T-cell (primary cell): ENCODE measurements at regions not wholly inside any gene's neighbourhood (a gene's known extent, or its start where the extent isn't known, plus 50 kb on each side); places are given as distances from the start of the nearest gene placed in this dataset.
A peak's percentile ranks its signal among the peaks of the same experiment; 100 is the strongest.

Experiments used
- ATAC-seq, 4 experiments: fragments of 200-7000 bp in 3 of 4; fragments of 150-1000 bp in 1 of 4; cut with Tn5 transposase; replicated peaks in 1 of 4; 1 replicate in 3 of 4; 2 replicates in 1 of 4; pipeline ENCODE4 v1.10.0; 2021; ENCODE audit warnings: moderate library complexity in 3 of 4, mild to moderate bottlenecking in 2 of 4, moderate number of reproducible peaks in 1 of 4
- CTCF ChIA-PET, 2 donors: fragments of 300-600 bp; sonication (Branson Sonifier 250); formaldehyde crosslinking; loops; one replicate each; lab custom pipeline; 2022; ENCODE audit warnings: antibody characterized with exemption in 2 of 2; lab: Charles Lee
- POLR2A ChIA-PET, 2 donors: fragments of 300-600 bp; sonication (Branson Sonifier 250); formaldehyde crosslinking; loops; one replicate each; lab custom pipeline; 2022; ENCODE audit warnings: antibody characterized with exemption in 2 of 2; lab: Charles Lee
- DNase-seq, 35 experiments: peaks; one replicate each; pipeline versions ENCODE4 v3.0.0 to v3.0.0-alpha.2; 2013 to 2023
- H3K27ac ChIP-seq: one replicate; pipeline ENCODE4 v1.5.1; 2013; ENCODE audit warnings: low read length
- H3K27me3 ChIP-seq, 2 experiments: replicated peaks in 1 of 2; 1 replicate in 1 of 2; 2 replicates in 1 of 2; pipeline versions ENCODE4 v1.6.1 to v1.7.0; 2013; ENCODE audit warnings: low read length in 1 of 2, mixed read lengths in 1 of 2; ENCODE audit not compliant: control insufficient read depth in 2 of 2, insufficient read depth in 2 of 2; ENCODE audit errors: extremely low read depth in 1 of 2
- H3K36me3 ChIP-seq, 2 donors: 1 replicate in 1 of 2; 2 replicates in 1 of 2; pipeline versions ENCODE4 v1.6.1 to v1.7.0; 2013; ENCODE audit warnings: low read length in 1 of 2; ENCODE audit not compliant: control insufficient read depth in 2 of 2, insufficient read depth in 1 of 2; ENCODE audit errors: extremely low read depth in 1 of 2
- H3K4me1 ChIP-seq, 2 experiments: 1 replicate in 1 of 2; 2 replicates in 1 of 2; pipeline versions ENCODE4 v1.6.1 to v1.7.0; 2013; ENCODE audit warnings: low read length in 2 of 2, mixed read lengths in 1 of 2; ENCODE audit not compliant: insufficient read depth in 2 of 2, control insufficient read depth in 1 of 2; ENCODE audit errors: extremely low read depth in 1 of 2
- H3K4me3 ChIP-seq, 2 donors: 1 replicate in 1 of 2; 2 replicates in 1 of 2; pipeline versions ENCODE4 v1.5.1 to v1.7.0; 2013; ENCODE audit warnings: mild to moderate bottlenecking in 2 of 2, low read length in 1 of 2, moderate library complexity in 1 of 2; ENCODE audit not compliant: control insufficient read depth in 1 of 2; ENCODE audit errors: extremely low read depth in 1 of 2
- H3K9me3 ChIP-seq: 2 replicates; pipeline ENCODE4 v1.7.0; 2013
- H3K27ac Mint-ChIP-seq, 2 donors: one replicate each; pipeline ENCODE4 v1.8.0; 2020 to 2021; ENCODE audit warnings: mild to moderate bottlenecking in 2 of 2, mixed read lengths in 2 of 2
- H3K27me3 Mint-ChIP-seq, 2 donors: one replicate each; pipeline ENCODE4 v1.8.0; 2021 to 2022; ENCODE audit warnings: mixed read lengths in 2 of 2
- H3K36me3 Mint-ChIP-seq: one replicate; pipeline ENCODE4 v1.8.0; 2021; ENCODE audit warnings: mixed read lengths
- H3K4me1 Mint-ChIP-seq, 3 donors: one replicate each; pipeline ENCODE4 v1.8.0; 2020 to 2022; ENCODE audit warnings: mixed read lengths in 3 of 3, mild to moderate bottlenecking in 1 of 3
- H3K4me3 Mint-ChIP-seq, 3 donors: one replicate each; pipeline ENCODE4 v1.8.0; 2020 to 2022; ENCODE audit warnings: mild to moderate bottlenecking in 3 of 3, mixed read lengths in 3 of 3, moderate library complexity in 3 of 3
- H3K9me3 Mint-ChIP-seq, 3 donors: one replicate each; pipeline ENCODE4 v1.8.0; 2020 to 2022; ENCODE audit warnings: mixed read lengths in 3 of 3
- WGBS: methylation state at CpG from one replicate; pipeline ENCODE4 v1.1.5; 2013; ENCODE audit warnings: missing lambda C conversion rate; ENCODE audit not compliant: insufficient coverage; 5-methylcytosine and 5-hydroxymethylcytosine counted together

DNA sequence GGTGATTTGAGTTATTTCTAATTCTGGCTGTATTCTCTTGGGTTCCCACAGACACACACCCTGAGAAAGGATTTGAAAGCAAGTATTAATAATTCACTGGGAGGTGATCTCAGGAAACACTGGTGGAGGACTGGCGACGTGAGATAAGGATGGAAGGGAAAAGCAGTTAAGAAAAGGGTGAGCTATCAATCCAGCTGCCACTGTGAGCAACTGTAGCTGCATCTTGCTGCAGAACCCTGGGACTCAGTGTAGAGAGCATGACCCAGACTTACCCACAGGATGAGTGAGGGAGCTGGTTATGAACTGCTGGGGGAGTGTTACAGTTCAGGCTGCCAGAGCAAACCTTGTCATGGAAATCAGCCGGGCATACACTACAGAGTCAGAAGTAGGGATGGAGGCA lies 71.9 kb downstream of the RESF1 start:
- H3K9me3 Mint-ChIP-seq, result no peaks in the 10 kb centered on the region
- CTCF ChIA-PET, result interaction anchor here in 1 of 2 donors (0.5 kb wide), 1 partner anchor 10 kb away, joined by 3 read pairs; no protein-coding TSS in a partner anchor
- Histone ChIP-seq H3K4me3 (no peak overlapping the region), H3K9me3 (no peaks in the 10 kb centered on the region), H3K27ac (no peak overlapping the region), H3K36me3 (no peaks in the 10 kb centered on the region), H3K4me1 (peaks cover 8 to 9% of the 10 kb centered on the region in 2 experiments), H3K27me3 (no peaks in the 10 kb centered on the region)
- peak overlapping the region in 1 of 2 donors; percentile 21 for H3K27ac Mint-ChIP-seq
- 86% methylated on average over 2 of the region's 3 CpGs for WGBS
- peaks cover 9 to 21% (median 16%) of the 10 kb centered on the region in 3 donors for H3K4me1 Mint-ChIP-seq
- peaks cover 6% of the 10 kb centered on the region for H3K36me3 Mint-ChIP-seq
- DNase-seq (no peak), ATAC-seq (no peak)
- H3K4me3 Mint-ChIP-seq, result no peak overlapping the region
- no peaks in the 10 kb centered on the region for H3K27me3 Mint-ChIP-seq
- POLR2A ChIA-PET, result no interaction called here

DNA sequence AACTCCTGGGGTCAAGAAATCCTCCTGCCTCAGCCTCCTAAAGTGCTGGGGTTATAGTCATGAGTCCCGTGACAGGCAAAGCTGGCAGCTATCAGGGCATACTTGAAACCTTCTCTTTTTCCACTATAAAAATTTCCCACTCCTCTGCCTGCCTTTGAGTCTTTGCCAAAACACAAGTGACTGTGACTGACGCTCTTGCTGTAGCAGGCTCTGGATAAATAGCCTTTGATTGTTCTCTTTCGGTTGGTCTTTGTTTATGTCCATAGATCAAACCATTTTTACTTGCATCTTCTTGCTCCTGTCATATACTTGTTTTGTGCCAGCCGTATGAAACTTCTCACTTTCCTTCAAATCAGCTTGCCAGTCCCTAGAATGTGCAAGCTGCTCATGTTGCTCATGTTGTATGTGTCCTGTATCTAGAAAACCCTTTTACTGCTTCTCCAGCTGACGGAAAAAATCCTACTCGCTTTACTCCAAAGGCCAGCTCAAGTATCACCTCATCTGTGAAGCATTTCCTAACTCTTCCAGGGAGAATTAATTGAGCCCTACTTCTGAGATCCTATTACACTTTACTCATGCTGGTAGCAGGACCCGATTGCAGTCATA lies 73.1 kb downstream of the RESF1 start:
- Histone ChIP-seq H3K36me3 (no peaks in the 10 kb centered on the region), H3K27me3 (no peaks in the 10 kb centered on the region), H3K27ac (no peak overlapping the region), H3K4me1 (no peaks in the 10 kb centered on the region), H3K4me3 (no peak overlapping the region), H3K9me3 (no peaks in the 10 kb centered on the region)
- Mint-ChIP-seq H3K36me3 (peaks cover 11% of the 10 kb centered on the region), H3K27ac (no peak overlapping the region), H3K9me3 (no peaks in the 10 kb centered on the region), H3K4me1 (peaks cover 0 to 10% (median 7%) of the 10 kb centered on the region in 3 donors), H3K4me3 (no peak overlapping the region), H3K27me3 (no peaks in the 10 kb centered on the region)
- DNase-seq (no peak), ATAC-seq (no peak)
- ChIA-PET CTCF (interaction anchor here in 1 of 2 donors (0.7 kb wide), 1 partner anchor 269 kb away, joined by 3 read pairs; no protein-coding TSS in a partner anchor), POLR2A (no interaction called here)
- WGBS, result 93% methylated on average over 5 of the region's 7 CpGs

DNA sequence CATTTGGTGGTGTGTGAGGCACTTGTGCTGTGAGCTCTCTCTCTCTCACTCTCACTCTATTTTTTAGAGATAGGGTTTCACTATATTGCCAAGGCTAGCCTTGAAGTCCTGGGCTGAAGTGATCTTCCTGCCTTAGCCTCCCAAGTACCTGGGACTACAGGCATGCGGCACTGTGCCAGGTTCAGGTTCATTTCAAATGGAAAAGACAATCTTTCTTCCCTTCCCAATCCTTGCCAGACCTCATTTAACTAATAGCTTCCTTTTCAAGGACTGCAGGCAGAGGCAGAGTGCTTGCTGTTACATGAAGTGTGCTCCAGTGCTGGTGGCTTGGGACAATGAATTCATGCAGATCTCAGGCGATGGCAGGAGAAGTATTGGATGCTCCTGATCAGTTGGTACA lies 73.2 kb upstream of the BICD1 start:
- ATAC-seq, result no peak
- POLR2A ChIA-PET, result interaction anchor here in 1 of 2 donors (0.6 to 0.8 kb wide), 2 partner anchors 107 to 118 kb away, joined by 3 to 6 read pairs; no protein-coding TSS in a partner anchor

DNA sequence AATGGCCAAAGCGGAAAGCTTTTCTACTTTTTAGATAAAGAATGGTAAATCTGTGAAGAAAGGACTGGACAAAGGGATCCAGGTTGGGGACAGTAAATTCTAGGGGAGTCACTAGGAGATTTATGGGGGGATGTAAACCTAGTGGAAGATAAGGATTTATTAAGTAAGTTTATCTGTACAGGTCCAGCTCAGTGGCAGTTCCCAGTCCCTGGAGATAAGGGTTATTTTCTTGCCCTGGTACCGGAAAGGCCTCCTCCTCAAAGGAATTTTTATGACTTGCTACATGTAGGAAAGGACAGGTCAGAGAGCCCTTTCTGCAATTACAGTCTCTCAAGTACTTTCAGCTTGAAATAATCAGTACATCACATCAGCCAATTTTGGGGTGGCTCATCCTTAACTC lies 72.6 kb upstream of the BICD1 start:
- DNase-seq (no peak), ATAC-seq (no peak)
- Mint-ChIP-seq H3K9me3 (no peaks in the 10 kb centered on the region), H3K27me3 (no peaks in the 10 kb centered on the region), H3K27ac (no peak overlapping the region), H3K4me3 (no peak overlapping the region), H3K36me3 (peaks cover 11% of the 10 kb centered on the region), H3K4me1 (peaks cover 0 to 10% (median 5%) of the 10 kb centered on the region in 3 donors)
- POLR2A ChIA-PET, result interaction anchor here in 1 of 2 donors (0.6 kb wide), 1 partner anchor 106 kb away, joined by 3 read pairs; no protein-coding TSS in a partner anchor
- 83% methylated on average over 1 of the region's 2 CpGs for WGBS
- H3K9me3 ChIP-seq, result no peaks in the 10 kb centered on the region
- no peak overlapping the region for H3K27ac ChIP-seq
- H3K27me3 ChIP-seq, result no peaks in the 10 kb centered on the region
- no peak overlapping the region for H3K4me3 ChIP-seq
- no peaks in the 10 kb centered on the region for H3K36me3 ChIP-seq
- no peaks in the 10 kb centered on the region for H3K4me1 ChIP-seq
- CTCF ChIA-PET, result no interaction called here

More for the DNA sequence above, 73.2 kb upstream of the BICD1 start:
- Histone ChIP-seq H3K4me1 (no peaks in the 10 kb centered on the region), H3K36me3 (no peaks in the 10 kb centered on the region), H3K9me3 (no peaks in the 10 kb centered on the region), H3K27ac (no peak overlapping the region), H3K4me3 (no peak overlapping the region), H3K27me3 (no peaks in the 10 kb centered on the region)
- CTCF ChIA-PET, result no interaction called here
- Mint-ChIP-seq H3K36me3 (peaks cover 11% of the 10 kb centered on the region), H3K9me3 (no peaks in the 10 kb centered on the region), H3K4me1 (peaks cover 0 to 10% (median 5%) of the 10 kb centered on the region in 3 donors), H3K4me3 (no peak overlapping the region), H3K27ac (peak overlapping the region in 1 of 2 donors; percentile 13), H3K27me3 (no peaks in the 10 kb centered on the region)
- 100% methylated on average over 2 of the region's 2 CpGs for WGBS
- DNase-seq, result no peak

DNA sequence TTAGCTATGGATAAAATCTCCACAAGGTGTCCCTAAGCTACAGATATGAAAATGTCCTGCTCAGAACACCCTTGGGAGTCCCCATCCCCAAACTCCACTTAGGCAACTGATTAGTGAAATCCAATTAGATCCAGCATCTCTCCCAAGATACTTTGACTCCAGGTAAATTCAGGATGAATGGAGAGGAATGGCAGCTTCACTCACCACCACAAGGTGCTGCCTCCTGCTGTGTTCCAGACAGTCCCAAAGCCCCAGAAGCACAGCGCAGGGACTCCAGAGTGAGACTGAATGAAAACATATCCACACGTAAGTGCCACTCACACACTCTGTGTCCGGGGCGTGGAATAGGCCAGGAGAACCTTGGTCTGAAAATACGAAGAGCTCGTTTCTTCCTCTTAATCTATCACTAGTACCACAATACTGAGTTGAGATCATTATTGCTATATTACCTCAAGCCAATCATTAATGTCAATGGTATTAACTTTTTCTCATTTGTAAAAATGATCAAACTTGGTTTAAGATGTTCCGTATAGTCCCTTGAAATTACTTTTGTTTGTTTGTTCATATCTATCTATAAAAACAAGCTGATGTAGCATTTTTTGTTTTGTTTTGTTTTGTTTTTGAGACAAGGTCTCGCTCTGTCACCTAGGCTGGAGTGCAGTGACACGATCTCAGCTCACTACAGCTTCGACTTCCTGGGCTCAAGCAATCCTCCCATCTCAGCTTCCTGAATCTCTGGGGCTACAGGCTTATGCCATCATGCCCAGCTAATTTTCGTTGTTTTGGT lies 70.0 kb upstream of the BICD1 start:
- no peak overlapping the region for H3K27ac ChIP-seq
- H3K36me3 ChIP-seq, result no peaks in the 10 kb centered on the region
- no peak for ATAC-seq
- Mint-ChIP-seq H3K36me3 (peaks cover 9% of the 10 kb centered on the region), H3K27ac (no peak overlapping the region), H3K27me3 (no peaks in the 10 kb centered on the region), H3K4me3 (no peak overlapping the region), H3K9me3 (no peaks in the 10 kb centered on the region), H3K4me1 (peaks cover 0 to 5% (median 0%) of the 10 kb centered on the region in 3 donors)
- no peak for DNase-seq
- H3K4me1 ChIP-seq, result no peaks in the 10 kb centered on the region
- no peaks in the 10 kb centered on the region for H3K27me3 ChIP-seq
- 86% methylated on average over 5 of the region's 11 CpGs for WGBS
- no peaks in the 10 kb centered on the region for H3K9me3 ChIP-seq
- ChIA-PET CTCF (interaction anchor here (0.6 to 1.0 kb wide), 4 partner anchors 24 to 254 kb away, joined by 3 to 8 read pairs (median 4); no protein-coding TSS in a partner anchor), POLR2A (no interaction called here)
- no peak overlapping the region for H3K4me3 ChIP-seq

DNA sequence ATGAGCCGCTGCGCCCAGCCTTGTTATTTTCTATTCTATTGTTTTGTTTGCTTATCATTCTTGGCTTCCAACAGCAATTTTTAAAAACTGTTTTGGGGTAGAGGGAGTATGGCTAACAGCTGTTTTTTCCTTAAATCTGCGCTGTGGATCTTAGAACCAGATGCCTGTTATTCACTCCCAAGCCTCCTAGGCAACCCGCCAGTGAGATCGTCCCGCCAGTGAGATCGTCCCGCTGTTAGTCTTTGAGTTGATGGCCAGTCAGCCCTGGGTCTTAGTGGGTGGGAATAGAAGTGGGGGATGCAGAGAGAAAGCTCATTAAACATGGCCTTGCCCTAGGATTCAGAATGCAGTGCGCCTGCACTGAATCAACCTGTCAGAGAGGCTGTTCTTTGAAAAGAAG lies 67.3 kb upstream of the BICD1 start:
- H3K4me3 Mint-ChIP-seq, result no peak overlapping the region
- no peaks in the 10 kb centered on the region for H3K4me1 Mint-ChIP-seq
- peaks cover 6 to 11% (median 10%) of the 10 kb centered on the region in 3 donors for H3K9me3 Mint-ChIP-seq
- no peaks in the 10 kb centered on the region for H3K27me3 ChIP-seq
- no peaks in the 10 kb centered on the region for H3K4me1 ChIP-seq
- H3K36me3 ChIP-seq, result no peaks in the 10 kb centered on the region
- ATAC-seq (no peak), DNase-seq (no peak)
- H3K4me3 ChIP-seq, result no peak overlapping the region
- no peaks in the 10 kb centered on the region for H3K27me3 Mint-ChIP-seq
- H3K27ac Mint-ChIP-seq, result no peak overlapping the region
- peaks cover 15% of the 10 kb centered on the region for H3K36me3 Mint-ChIP-seq
- WGBS, result 100% methylated on average over 1 of the region's 9 CpGs
- H3K9me3 ChIP-seq, result no peaks in the 10 kb centered on the region
- POLR2A ChIA-PET, result interaction anchor here in 1 of 2 donors (1.7 kb wide), 1 partner anchor 325 kb away, joined by 3 read pairs; no protein-coding TSS in a partner anchor
- CTCF ChIA-PET, result interaction anchor here (0.5 to 0.9 kb wide), 2 partner anchors 13 to 187 kb away, joined by 4 to 8 read pairs; no protein-coding TSS in a partner anchor
- H3K27ac ChIP-seq, result no peak overlapping the region
